Lower leg skin (tissue), 3 donors: ENCODE measurements at regions not wholly inside any gene's neighbourhood (a gene's known extent, or its start where the extent isn't known, plus 50 kb on each side); places are given as distances from the start of the nearest gene placed in this dataset.

Experiments used
- CTCF ChIP-seq, 3 donors: fragments of 450-650 bp; IDR thresholded peaks; one replicate each; pipeline ENCODE4 v1.5.1; 2016; ENCODE audit warnings: antibody characterized with exemption in 3 of 3, mild to moderate bottlenecking in 3 of 3, moderate library complexity in 2 of 3
- POLR2A ChIP-seq, 2 donors: fragments of 450-650 bp; IDR thresholded peaks; one replicate each; pipeline ENCODE4 v1.6.1; 2016 to 2017; ENCODE audit warnings: antibody characterized with exemption in 2 of 2, mild to moderate bottlenecking in 1 of 2, moderate library complexity in 1 of 2

- TF ChIP-seq CTCF (IDR thresholded peaks at IDR 0.05): no peak
- no peak for TF ChIP-seq POLR2A (IDR thresholded peaks at IDR 0.05)
Observed at GRCh38 chr6:145055567-145055966, 679.8 kb downstream of the EPM2A start.
